GM18520 (cell line): ENCODE measurements at regions not wholly inside any gene's neighbourhood (a gene's known extent, or its start where the extent isn't known, plus 50 kb on each side); places are given as distances from the start of the nearest gene placed in this dataset.
"Not testable (repeated sequence)": the region's sequence is repeated elsewhere in the genome, so short reads cannot be mapped to it uniquely, and the experiment has no call there.

Source experiments
- ATAC-seq: cut with Tn5 transposase; IDR thresholded peaks from one replicate; pipeline ENCODE4 v1.9.1; 2021; ENCODE audit not compliant: unreplicated experiment

- no peak for ATAC-seq
Observed at GRCh38 chr4:117893207-117893606, 141.1 kb upstream of the NDST3 start.

GRCh38 chr4:117898496-117898895, 135.8 kb upstream of the NDST3 start:
- no peak for ATAC-seq

- ATAC-seq, result no peak
Observed at GRCh38 chr4:117900832-117901231, 133.5 kb upstream of the NDST3 start.

- no peak for ATAC-seq
Observed at GRCh38 chr4:117907646-117908045, 126.6 kb upstream of the NDST3 start.

GRCh38 chr4:117908306-117909207, 125.7 kb upstream of the NDST3 start:
- no peak for ATAC-seq

- ATAC-seq, result no peak
Observed at GRCh38 chr4:117916728-117917127, 117.6 kb upstream of the NDST3 start.

GRCh38 chr4:117922311-117922710, 112.0 kb upstream of the NDST3 start:
- ATAC-seq, result not testable (repeated sequence)

GRCh38 chr4:117927823-117928222, 106.5 kb upstream of the NDST3 start:
- ATAC-seq, result not testable (repeated sequence)

GRCh38 chr4:117941611-117942010, 92.7 kb upstream of the NDST3 start:
- ATAC-seq, result no peak

GRCh38 chr4:117949621-117950020, 84.7 kb upstream of the NDST3 start:
- ATAC-seq, result no peak

- no peak for ATAC-seq
Observed at GRCh38 chr4:117957571-117957970, 76.7 kb upstream of the NDST3 start.

GRCh38 chr4:117965622-117966021, 68.7 kb upstream of the NDST3 start:
- ATAC-seq, result no peak

- no peak for ATAC-seq
Observed at GRCh38 chr4:117968606-117969005, 65.7 kb upstream of the NDST3 start.

GRCh38 chr4:117971403-117971802, 62.9 kb upstream of the NDST3 start:
- no peak for ATAC-seq

GRCh38 chr4:117983541-117984365, 50.5 kb upstream of the NDST3 start:
- ATAC-seq, result no peak

GRCh38 chr4:117984366-117984680, 50.0 kb upstream of the NDST3 start:
- no peak for ATAC-seq
